ENCODE measurements at regions not wholly inside any gene's neighbourhood (a gene's known extent, or its start where the extent isn't known, plus 50 kb on each side); places are given as distances from the start of the nearest gene placed in this dataset.
A peak's percentile ranks its signal among the peaks of the same experiment; 100 is the strongest.

DNA sequence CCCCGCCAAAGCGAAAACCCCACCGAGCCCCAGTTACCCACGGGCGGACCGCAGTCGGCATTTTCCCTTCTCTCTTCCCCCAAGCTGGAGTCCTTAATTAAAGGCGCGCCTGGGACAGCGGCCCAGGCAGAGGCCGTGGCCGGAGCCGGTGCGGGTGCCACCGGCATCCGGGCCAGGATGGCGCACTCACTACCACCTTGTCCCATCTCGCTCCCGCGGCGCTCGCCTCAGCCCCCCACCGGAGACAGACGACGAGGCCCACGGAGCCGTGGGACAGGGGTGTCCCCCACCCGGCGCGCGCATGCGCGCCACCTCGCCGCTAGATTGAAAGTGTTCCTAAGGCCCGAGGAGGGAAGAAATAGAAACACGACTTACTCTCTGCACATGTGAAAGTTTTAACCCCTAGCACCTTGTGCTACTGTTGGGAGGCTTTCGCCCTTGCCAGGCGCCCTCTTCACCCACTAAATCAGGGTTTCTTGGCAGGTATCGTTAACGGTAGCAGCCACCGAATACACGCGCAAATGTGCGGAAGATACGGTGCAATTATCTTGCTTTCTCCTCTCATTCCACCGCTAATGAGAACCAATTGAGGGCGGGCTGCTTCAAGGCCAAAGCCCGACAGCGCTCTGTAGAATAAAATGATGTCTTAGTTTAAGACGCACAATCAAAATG is 64.3 kb upstream of the CCDC160 start:
- DNase-seq (ENCODE audit: low read depth): peak; percentile 0
- H3K4me3 ChIP-seq (ENCODE audit: low read depth, low read length): peak overlapping the region; percentile 52
- TF ChIP-seq, protein P1, sequence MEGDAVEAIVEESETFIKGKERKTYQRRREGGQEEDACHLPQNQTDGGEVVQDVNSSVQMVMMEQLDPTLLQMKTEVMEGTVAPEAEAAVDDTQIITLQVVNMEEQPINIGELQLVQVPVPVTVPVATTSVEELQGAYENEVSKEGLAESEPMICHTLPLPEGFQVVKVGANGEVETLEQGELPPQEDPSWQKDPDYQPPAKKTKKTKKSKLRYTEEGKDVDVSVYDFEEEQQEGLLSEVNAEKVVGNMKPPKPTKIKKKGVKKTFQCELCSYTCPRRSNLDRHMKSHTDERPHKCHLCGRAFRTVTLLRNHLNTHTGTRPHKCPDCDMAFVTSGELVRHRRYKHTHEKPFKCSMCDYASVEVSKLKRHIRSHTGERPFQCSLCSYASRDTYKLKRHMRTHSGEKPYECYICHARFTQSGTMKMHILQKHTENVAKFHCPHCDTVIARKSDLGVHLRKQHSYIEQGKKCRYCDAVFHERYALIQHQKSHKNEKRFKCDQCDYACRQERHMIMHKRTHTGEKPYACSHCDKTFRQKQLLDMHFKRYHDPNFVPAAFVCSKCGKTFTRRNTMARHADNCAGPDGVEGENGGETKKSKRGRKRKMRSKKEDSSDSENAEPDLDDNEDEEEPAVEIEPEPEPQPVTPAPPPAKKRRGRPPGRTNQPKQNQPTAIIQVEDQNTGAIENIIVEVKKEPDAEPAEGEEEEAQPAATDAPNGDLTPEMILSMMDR (IDR thresholded peaks at IDR 0.05; ENCODE audit: insufficient read depth, low read depth, low read length): no peak

DNA sequence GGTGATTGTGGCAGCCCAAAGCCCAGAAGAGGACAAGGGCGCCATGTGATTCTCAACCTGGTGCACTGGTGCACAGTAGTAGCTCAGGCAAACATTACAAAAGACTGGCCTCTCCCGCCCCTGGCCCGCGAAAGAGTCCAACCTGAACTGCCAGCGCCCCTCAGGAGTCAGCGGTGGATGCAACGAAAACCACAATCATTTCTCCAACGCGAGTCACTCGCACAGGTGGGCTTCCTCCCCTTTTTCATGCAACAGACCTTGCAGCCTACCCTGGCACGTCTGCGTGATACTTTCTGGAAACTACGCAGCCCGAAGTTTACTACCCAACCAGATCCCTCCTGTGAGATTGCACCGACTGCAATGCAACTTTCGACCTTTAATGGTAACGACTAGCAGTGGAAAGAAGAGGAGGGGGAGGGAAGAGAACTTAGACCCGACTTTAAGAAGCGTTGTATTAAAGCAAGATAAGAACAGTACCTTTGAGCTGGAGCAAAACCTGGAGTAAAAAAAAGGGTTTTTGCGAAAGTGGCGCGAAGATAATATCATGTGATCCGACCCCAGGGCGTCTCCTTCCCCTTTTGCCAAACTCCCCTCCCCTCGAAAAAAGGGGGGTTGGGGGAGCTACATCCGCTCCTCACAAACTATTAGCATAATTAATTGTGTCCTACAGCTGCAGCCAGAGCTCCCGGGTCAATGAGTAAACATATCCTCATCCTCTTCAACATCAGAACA is 63.3 kb upstream of the CCDC160 start:
- no peak overlapping the region for H3K4me3 ChIP-seq (ENCODE audit: low read depth, low read length)
- no peak for DNase-seq (ENCODE audit: low read depth)
- TF ChIP-seq, protein P1 (IDR thresholded peaks at IDR 0.05; ENCODE audit: insufficient read depth, low read depth, low read length): no peak

DNA sequence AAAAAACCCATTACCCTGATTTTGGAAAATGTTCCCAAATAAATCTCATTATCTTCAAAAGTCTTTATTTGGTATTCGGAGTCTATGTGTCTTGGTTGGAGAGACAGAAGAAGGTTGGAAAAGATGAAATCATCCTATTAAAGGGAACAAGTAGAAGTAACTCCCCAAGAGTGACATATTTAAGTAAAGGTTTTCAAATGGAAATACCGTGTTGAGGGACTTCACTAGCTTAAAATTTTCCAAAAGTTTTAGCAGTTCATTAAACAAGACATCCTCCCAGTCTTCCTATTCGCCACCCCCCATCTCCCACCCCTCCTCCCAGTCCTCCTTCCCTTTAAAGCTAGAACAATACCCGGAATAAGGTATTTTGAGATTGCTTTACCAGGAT is 62.7 kb upstream of the CCDC160 start:
- H3K4me3 ChIP-seq (ENCODE audit: low read depth, low read length): no peak overlapping the region
- TF ChIP-seq, protein P1 (IDR thresholded peaks at IDR 0.05; ENCODE audit: insufficient read depth, low read depth, low read length): no peak
- DNase-seq (ENCODE audit: low read depth): no peak

DNA sequence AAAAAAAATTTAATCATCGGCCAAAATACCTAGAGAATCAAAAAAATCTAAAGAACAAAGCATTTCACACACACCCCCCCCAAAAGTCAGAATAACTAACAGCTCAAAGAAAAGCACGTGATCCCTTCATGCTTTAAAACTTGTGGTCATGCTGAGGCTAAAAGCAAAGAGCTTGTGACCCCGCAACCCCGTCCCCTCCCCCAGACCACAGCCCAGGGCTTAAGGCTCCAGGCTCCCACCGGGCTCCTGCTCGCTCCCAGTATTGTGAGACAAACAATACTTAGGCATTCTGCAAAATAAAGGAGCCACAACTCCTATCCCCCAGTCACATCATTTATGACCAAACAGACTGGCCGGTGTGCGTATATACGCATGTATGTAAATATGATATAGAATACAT is 62.1 kb upstream of the CCDC160 start:
- no peak overlapping the region for H3K4me3 ChIP-seq (ENCODE audit: low read depth, low read length)
- DNase-seq (ENCODE audit: low read depth): no peak
- TF ChIP-seq, protein P1 (IDR thresholded peaks at IDR 0.05; ENCODE audit: insufficient read depth, low read depth, low read length): no peak

DNA sequence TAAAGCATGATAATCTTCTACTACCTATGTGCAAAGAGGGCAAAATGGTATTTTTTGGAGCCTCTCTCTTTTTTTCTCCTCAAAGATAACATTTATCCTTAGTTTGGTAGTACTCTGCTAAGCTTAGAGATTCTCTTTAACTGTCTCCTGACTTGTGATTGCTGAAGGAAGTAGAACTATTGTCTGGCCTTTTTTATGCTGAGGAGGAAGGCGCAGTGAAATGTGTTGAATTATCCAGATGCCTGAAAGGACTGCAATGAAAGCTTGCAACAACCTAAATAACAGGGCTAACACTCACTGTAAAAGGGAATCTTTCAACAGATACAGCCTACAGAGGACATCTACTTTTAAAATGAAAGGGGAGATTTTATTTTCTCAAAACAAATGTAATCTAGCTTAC is 59.5 kb upstream of the CCDC160 start:
- no peak for DNase-seq (ENCODE audit: low read depth)
- TF ChIP-seq, protein P1 (IDR thresholded peaks at IDR 0.05; ENCODE audit: insufficient read depth, low read depth, low read length): no peak
- H3K4me3 ChIP-seq (ENCODE audit: low read depth, low read length): no peak overlapping the region

DNA sequence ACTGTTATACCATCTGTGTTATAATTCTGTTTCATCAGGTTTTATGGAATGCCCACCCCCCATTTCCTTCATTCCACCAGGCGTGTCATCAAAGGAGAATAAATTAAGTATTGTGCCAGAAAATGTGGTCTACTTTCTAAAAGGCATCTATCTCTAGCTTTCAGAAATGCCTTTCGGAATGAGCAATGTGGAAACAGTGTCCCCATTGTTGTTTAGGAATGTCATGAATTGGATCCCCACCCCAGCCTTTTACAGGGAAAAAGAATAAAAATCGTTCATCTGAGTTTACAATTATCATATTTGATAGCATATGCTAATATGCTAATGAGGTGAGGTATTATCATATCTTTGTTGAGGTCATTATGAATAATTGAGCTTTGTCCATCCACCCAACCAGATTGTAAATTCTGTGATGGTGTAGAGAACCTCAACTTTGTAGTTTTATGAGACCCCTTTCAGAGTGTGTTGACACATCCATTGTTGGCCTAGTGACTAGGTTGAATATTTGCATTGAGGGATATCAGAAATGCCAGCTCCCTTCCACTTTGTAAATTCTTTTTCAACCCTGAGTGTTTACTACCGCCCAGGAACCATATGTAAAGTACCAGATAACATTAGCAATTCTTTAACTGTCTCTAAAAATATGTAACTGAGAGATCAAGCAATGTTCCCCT is 56.2 kb upstream of the CCDC160 start:
- DNase-seq (ENCODE audit: low read depth): no peak
- TF ChIP-seq, protein P1 (IDR thresholded peaks at IDR 0.05; ENCODE audit: insufficient read depth, low read depth, low read length): no peak
- H3K4me3 ChIP-seq (ENCODE audit: low read depth, low read length): no peak overlapping the region

All from fibroblast of villous mesenchyme (primary cell).